Prostate gland (tissue), 2 donors: ENCODE measurements at regions not wholly inside any gene's neighbourhood (a gene's known extent, or its start where the extent isn't known, plus 50 kb on each side); places are given as distances from the start of the nearest gene placed in this dataset.

Experiments used
- CTCF ChIP-seq, 4 experiments: fragments of 200-600 bp in 2 of 4; fragments of 450-650 bp in 2 of 4; sonication (generic) in 2 of 4; IDR thresholded peaks; 1 replicate in 3 of 4; 2 replicates in 1 of 4; pipeline ENCODE4 v1.5.1; 2016 to 2019; ENCODE audit warnings: antibody characterized with exemption in 4 of 4, mild to moderate bottlenecking in 2 of 4, moderate library complexity in 2 of 4
- POLR2A ChIP-seq: fragments of 450-650 bp; IDR thresholded peaks from one replicate; pipeline ENCODE4 v1.6.1; 2016; ENCODE audit warnings: antibody characterized with exemption, mild to moderate bottlenecking

- TF ChIP-seq CTCF (IDR thresholded peaks at IDR 0.05) (no peak), POLR2A (no peak)
Measured at GRCh38 chr3:106573605-106574004, 704.8 kb upstream of the CBLB start.
